ENCODE measurements at regions not wholly inside any gene's neighbourhood (a gene's known extent, or its start where the extent isn't known, plus 50 kb on each side); places are given as distances from the start of the nearest gene placed in this dataset.

- Mint-ChIP-seq H3K36me3 (no peaks in the 10 kb centered on the region), H3K9me3 (peaks cover 15 to 28% of the 10 kb centered on the region in 2 donors), H3K27ac (no peak overlapping the region)
- DNase-seq (ENCODE audit: low spot score in 2 of 2) = no peak
- ATAC-seq = no peak
Measured at GRCh38 chr16:62149631-62150030, 113.4 kb upstream of the CDH8 start.

- H3K36me3 Mint-ChIP-seq = no peaks in the 10 kb centered on the region
- peaks cover 35 to 38% of the 10 kb centered on the region in 2 donors for H3K9me3 Mint-ChIP-seq
- no peak overlapping the region for H3K27ac Mint-ChIP-seq
- DNase-seq (ENCODE audit: low spot score in 2 of 2) (no peak), ATAC-seq (no peak)
Measured at GRCh38 chr16:62137996-62138395, 101.8 kb upstream of the CDH8 start.

GRCh38 chr16:62135911-62136310 lies 99.7 kb upstream of the CDH8 start:
- DNase-seq (ENCODE audit: low spot score in 2 of 2) = no peak
- H3K36me3 Mint-ChIP-seq = no peaks in the 10 kb centered on the region
- peaks cover 40 to 44% of the 10 kb centered on the region in 2 donors for H3K9me3 Mint-ChIP-seq
- ATAC-seq = no peak
- H3K27ac Mint-ChIP-seq = no peak overlapping the region

DNA sequence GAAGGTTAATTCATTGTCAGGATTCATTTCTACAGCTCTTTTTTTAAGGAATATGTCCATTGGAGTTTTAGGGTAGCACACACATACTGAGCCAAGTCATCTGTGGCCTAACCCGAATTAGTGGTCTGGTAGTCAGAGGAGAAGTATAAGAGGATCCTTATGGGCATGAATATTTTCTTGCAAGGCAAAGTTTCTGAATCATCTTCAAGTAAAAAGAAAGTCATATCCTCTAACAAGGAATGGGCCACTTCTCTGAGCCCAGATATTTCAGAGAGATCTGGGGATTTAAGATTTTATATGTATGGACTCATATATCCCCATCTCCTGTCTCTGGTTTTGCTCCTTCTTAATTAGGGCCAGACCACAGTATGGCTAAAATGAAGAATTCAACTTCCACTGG lies 99.2 kb upstream of the CDH8 start:
- Mint-ChIP-seq H3K36me3 (no peaks in the 10 kb centered on the region), H3K9me3 (peaks cover 40 to 43% of the 10 kb centered on the region in 2 donors), H3K27ac (no peak overlapping the region)
- ATAC-seq (no peak), DNase-seq (ENCODE audit: low spot score in 2 of 2) (no peak)

- Mint-ChIP-seq H3K36me3 (no peaks in the 10 kb centered on the region), H3K9me3 (peaks cover 19 to 25% of the 10 kb centered on the region in 2 donors), H3K27ac (no peak overlapping the region)
- ATAC-seq = no peak
- DNase-seq (ENCODE audit: low spot score in 2 of 2) = no peak
Measured at GRCh38 chr16:62130101-62130500, 93.9 kb upstream of the CDH8 start.

DNA sequence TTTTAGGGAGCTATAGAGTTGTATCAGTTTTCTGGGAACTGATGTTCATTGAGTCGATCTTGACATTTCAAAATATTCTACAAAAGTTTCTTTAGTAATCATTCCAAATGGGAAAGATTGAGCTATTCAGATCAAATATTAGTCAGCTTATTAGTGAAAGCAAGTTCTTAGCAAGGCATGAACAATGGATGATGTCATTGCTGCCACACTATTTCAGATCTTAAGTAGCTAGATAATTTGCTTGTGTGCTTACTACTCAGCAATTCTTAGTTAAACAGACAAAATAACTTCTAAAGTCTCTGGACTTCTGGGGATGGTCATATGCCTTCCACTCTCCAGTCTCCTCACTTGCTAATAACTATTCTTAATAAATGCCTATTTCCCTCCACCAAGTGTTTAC lies 69.0 kb upstream of the CDH8 start:
- H3K36me3 Mint-ChIP-seq = no peaks in the 10 kb centered on the region
- H3K27ac Mint-ChIP-seq = no peak overlapping the region
- peaks cover 12 to 18% of the 10 kb centered on the region in 2 donors for H3K9me3 Mint-ChIP-seq
- ATAC-seq (no peak), DNase-seq (ENCODE audit: low spot score in 2 of 2) (no peak)

DNA sequence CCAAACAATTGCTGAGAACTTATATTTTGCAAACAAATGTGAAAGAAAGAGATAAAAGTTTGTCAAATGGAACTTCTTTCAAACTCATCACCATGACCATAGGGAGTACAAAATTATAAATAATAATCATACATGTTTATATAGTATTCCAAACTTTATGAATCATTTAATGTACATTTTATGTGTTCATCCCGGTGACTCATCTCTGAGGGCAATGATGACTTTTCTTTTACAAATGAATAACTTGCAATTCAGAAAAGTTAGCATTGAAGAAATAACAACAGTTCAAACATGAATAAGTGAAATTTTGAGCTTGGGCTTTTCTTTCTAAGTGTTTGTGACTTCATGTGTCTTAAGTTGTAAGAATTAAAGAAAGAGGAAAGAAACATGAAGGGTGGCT lies 66.3 kb upstream of the CDH8 start:
- DNase-seq (ENCODE audit: low spot score in 2 of 2) (no peak), ATAC-seq (no peak)
- no peaks in the 10 kb centered on the region for H3K36me3 Mint-ChIP-seq
- H3K27ac Mint-ChIP-seq = no peak overlapping the region
- H3K9me3 Mint-ChIP-seq = peaks cover 8 to 26% of the 10 kb centered on the region in 2 donors

DNA sequence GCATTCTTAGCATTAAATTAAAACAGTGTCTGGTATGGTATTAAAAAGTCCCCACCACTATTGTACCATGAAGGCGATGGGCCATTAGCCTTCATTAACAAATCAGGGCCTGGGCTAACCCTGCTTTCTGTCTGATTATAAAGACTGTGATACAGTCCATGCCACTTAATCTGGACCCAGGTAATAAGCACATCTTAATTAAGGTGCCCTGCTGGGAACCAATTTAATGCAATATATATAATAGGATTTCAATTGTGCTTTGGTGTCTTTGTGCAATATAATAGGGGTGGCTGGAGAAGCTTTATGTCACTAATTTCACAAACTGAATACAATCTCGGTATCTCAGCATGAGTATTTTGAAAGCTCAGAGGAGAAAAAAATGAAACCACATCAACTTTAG lies 64.4 kb upstream of the CDH8 start:
- Mint-ChIP-seq H3K9me3 (peaks cover 8 to 24% of the 10 kb centered on the region in 2 donors), H3K27ac (no peak overlapping the region), H3K36me3 (no peaks in the 10 kb centered on the region)
- no peak for ATAC-seq
- DNase-seq (ENCODE audit: low spot score in 2 of 2) = no peak

DNA sequence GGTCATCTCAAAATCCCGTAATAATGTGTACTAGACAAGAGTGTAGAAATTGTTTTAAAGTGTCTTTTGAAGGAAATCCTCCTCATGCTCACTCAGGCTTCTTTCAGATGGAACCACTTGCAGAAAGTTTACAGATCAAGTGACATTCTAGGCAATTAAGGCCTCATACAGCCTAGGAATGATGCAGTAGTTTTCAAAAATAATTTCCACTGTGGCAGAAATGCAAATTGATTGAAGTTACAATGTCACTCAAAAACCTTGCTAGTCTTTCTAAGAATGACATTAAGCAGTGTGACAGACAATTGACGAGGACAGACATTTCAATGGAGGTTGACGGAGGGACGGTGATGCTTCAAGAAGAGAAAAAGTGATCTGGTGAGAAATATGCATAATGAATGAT lies 53.5 kb upstream of the CDH8 start:
- Mint-ChIP-seq H3K36me3 (no peaks in the 10 kb centered on the region), H3K27ac (no peak overlapping the region), H3K9me3 (peaks cover 6 to 10% of the 10 kb centered on the region in 2 donors)
- ATAC-seq (no peak), DNase-seq (ENCODE audit: low spot score in 2 of 2) (no peak)

DNA sequence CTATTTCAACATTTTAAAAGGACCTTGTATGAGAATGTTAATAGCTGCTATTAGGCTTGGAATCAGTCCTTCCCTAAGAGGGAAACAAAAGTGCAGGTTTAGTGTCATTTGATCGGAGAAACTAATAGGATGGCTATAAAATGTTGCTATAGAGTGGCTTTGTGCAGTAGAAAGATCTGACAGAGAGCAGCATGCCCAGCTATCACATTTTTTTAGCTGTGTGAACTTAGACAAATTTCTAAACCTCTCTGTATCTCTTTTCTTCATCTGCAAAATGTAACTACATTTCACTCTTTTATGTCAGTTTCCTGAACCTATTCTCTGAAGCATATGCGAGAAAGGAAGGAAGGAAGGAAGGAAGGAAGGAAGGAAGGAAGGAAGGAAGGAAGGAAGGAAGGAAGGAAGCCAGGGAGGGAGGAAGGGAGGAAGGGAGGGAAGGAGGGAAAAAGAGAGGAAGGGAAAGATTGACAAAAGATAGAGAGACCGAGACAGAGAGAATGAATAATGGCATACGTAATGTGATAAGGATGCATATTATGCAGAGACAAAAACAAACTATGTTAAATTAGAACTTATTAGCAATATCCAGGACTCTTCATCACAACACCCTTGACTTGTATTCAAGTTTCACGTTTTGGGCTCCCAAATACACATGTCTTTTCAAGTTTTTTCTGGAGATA lies 52.6 kb upstream of the CDH8 start:
- H3K36me3 Mint-ChIP-seq = no peaks in the 10 kb centered on the region
- peaks cover 6 to 10% of the 10 kb centered on the region in 2 donors for H3K9me3 Mint-ChIP-seq
- ATAC-seq (no peak), DNase-seq (ENCODE audit: low spot score in 2 of 2) (no peak)
- H3K27ac Mint-ChIP-seq = no peak overlapping the region
